ENCODE measurements at regions not wholly inside any gene's neighbourhood (a gene's known extent, or its start where the extent isn't known, plus 50 kb on each side); places are given as distances from the start of the nearest gene placed in this dataset.

DNA sequence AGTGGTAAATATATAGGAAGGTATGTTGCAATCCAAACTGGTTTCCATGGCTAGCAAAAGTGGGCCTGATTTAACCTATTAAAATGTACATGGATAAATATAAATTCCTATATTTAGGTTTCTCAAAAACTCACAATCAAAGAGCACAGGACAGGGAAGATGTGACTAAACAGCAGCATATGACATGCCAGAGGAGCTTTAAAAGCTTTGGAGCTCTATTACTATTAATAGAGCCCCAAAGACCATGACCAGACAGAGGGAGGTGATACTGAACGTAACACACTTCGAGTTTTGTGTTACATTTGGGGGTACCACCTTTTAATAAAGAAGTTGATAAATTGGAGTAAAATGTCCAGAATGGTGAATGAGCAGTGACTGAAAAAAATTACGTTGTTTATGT, 179.5 kb upstream of the SLC14A2 start:
- no peaks in the 10 kb centered on the region for H3K27me3 ChIP-seq (ENCODE audit: control insufficient read depth in 1 of 2, insufficient read depth in 2 of 2, low read length in 2 of 2)
- H3K27ac ChIP-seq (ENCODE audit: low read length), result no peak overlapping the region
- H3K9me3 ChIP-seq (ENCODE audit: control insufficient read depth in 2 of 2, low read length in 2 of 2), result no peaks in the 10 kb centered on the region
- peaks cover 5% of the 10 kb centered on the region for H3K4me1 ChIP-seq (ENCODE audit: control insufficient read depth, insufficient read depth, low read length)
- no peaks in the 10 kb centered on the region for H3K36me3 ChIP-seq (ENCODE audit: control insufficient read depth in 2 of 2, insufficient read depth in 2 of 2, low read length in 2 of 2)
- H3K9ac ChIP-seq (ENCODE audit: low read length in 2 of 2), result no peak overlapping the region
- no peak overlapping the region for H3K4me3 ChIP-seq (ENCODE audit: low read length in 2 of 2)

- Histone ChIP-seq H3K4me1 (ENCODE audit: control insufficient read depth, insufficient read depth, low read length) (peaks cover 5% of the 10 kb centered on the region), H3K9me3 (ENCODE audit: control insufficient read depth in 2 of 2, low read length in 2 of 2) (no peaks in the 10 kb centered on the region), H3K27ac (ENCODE audit: low read length) (no peak overlapping the region), H3K36me3 (ENCODE audit: control insufficient read depth in 2 of 2, insufficient read depth in 2 of 2, low read length in 2 of 2) (no peaks in the 10 kb centered on the region), H3K9ac (ENCODE audit: low read length in 2 of 2) (no peak overlapping the region), H3K27me3 (ENCODE audit: control insufficient read depth in 1 of 2, insufficient read depth in 2 of 2, low read length in 2 of 2) (no peaks in the 10 kb centered on the region), H3K4me3 (ENCODE audit: low read length in 2 of 2) (no peak overlapping the region)
These were observed 177.9 kb upstream of the SLC14A2 start for GRCh38 chr18:45437366-45437765.

DNA sequence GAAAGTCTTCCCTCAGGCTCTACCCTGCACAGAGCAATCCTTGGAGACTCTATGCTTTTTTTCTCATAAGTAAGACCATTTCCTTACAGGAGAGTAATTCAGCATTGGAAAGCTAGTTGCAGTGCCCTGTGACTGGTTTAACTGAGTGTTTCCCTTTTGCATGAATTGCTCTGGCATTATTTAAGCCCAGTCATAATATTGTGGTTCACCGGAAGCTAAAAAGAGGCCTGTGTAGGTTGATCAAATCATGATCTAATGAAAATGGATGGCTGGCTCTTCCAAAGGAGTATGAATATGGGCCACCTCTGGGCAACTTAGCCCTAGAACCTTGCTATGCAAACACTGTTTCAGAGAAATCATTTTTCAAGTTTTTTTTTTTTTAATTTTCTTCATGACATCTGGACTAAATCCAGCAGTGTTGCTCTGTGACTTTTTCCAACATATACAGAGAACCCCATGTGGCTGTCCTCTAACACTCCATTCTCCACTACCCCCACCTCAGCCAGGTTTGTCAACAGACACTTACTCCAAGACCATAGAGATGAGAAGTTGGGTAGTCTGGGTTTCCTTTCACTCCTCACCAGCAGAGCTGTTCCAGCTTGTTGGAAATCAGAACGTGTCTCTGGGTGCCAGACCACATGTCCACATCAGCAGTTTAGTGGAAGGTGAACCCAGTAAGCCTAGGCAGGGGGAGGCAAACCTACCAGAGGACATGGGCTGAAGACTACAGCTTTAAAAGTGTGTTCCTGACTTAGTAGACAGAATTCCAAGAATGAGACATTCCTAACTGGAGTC, 175.2 kb upstream of the SLC14A2 start:
- no peaks in the 10 kb centered on the region for H3K27me3 ChIP-seq (ENCODE audit: control insufficient read depth in 1 of 2, insufficient read depth in 2 of 2, low read length in 2 of 2)

GRCh38 chr18:45441110-45441847, 174.0 kb upstream of the SLC14A2 start:
- no peaks in the 10 kb centered on the region for H3K36me3 ChIP-seq (ENCODE audit: control insufficient read depth in 2 of 2, insufficient read depth in 2 of 2, low read length in 2 of 2)
- peaks cover 5% of the 10 kb centered on the region for H3K4me1 ChIP-seq (ENCODE audit: control insufficient read depth, insufficient read depth, low read length)
- H3K9me3 ChIP-seq (ENCODE audit: control insufficient read depth in 2 of 2, low read length in 2 of 2), result no peaks in the 10 kb centered on the region

More for the DNA sequence above, 175.2 kb upstream of the SLC14A2 start:
- Histone ChIP-seq H3K4me3 (ENCODE audit: low read length in 2 of 2) (no peak overlapping the region), H3K9me3 (ENCODE audit: control insufficient read depth in 2 of 2, low read length in 2 of 2) (no peaks in the 10 kb centered on the region), H3K9ac (ENCODE audit: low read length in 2 of 2) (no peak overlapping the region), H3K27ac (ENCODE audit: low read length) (no peak overlapping the region), H3K4me1 (ENCODE audit: control insufficient read depth, insufficient read depth, low read length) (peaks cover 5% of the 10 kb centered on the region), H3K36me3 (ENCODE audit: control insufficient read depth in 2 of 2, insufficient read depth in 2 of 2, low read length in 2 of 2) (no peaks in the 10 kb centered on the region)

DNA sequence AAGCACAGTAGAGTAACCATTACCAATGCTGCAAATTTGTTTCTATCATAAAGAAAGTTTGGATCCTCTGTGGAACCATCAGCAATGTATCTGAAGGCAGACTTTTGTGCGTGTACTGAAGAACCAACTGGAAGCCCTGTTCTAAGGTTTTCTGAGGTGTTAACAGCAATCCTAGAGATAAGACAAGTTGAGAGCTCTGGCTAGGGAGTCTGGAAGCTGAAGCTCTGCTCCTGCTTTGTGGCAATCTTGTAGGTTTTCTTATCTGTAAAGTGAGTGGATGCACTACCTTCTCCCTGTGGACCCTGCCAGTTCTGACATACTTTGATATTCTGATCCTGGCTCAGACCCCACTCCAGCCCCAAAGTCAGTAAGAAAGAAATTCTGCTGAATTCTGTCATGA, 171.2 kb upstream of the SLC14A2 start:
- Histone ChIP-seq H3K4me3 (ENCODE audit: low read length in 2 of 2) (no peak overlapping the region), H3K9ac (ENCODE audit: low read length in 2 of 2) (no peak overlapping the region), H3K9me3 (ENCODE audit: control insufficient read depth in 2 of 2, low read length in 2 of 2) (no peaks in the 10 kb centered on the region), H3K4me1 (ENCODE audit: control insufficient read depth, insufficient read depth, low read length) (peaks cover 8% of the 10 kb centered on the region), H3K27ac (ENCODE audit: low read length) (no peak overlapping the region), H3K27me3 (ENCODE audit: control insufficient read depth in 1 of 2, insufficient read depth in 2 of 2, low read length in 2 of 2) (no peaks in the 10 kb centered on the region), H3K36me3 (ENCODE audit: control insufficient read depth in 2 of 2, insufficient read depth in 2 of 2, low read length in 2 of 2) (no peaks in the 10 kb centered on the region)

More at GRCh38 chr18:45441110-45441847, 174.0 kb upstream of the SLC14A2 start:
- no peak overlapping the region for H3K4me3 ChIP-seq (ENCODE audit: low read length in 2 of 2)
- no peaks in the 10 kb centered on the region for H3K27me3 ChIP-seq (ENCODE audit: control insufficient read depth in 1 of 2, insufficient read depth in 2 of 2, low read length in 2 of 2)
- H3K9ac ChIP-seq (ENCODE audit: low read length in 2 of 2), result no peak overlapping the region
- no peak overlapping the region for H3K27ac ChIP-seq (ENCODE audit: low read length)

- Histone ChIP-seq H3K9me3 (ENCODE audit: control insufficient read depth in 2 of 2, low read length in 2 of 2) (no peaks in the 10 kb centered on the region), H3K9ac (ENCODE audit: low read length in 2 of 2) (no peak overlapping the region), H3K4me1 (ENCODE audit: control insufficient read depth, insufficient read depth, low read length) (peaks cover 11% of the 10 kb centered on the region), H3K27me3 (ENCODE audit: control insufficient read depth in 1 of 2, insufficient read depth in 2 of 2, low read length in 2 of 2) (no peaks in the 10 kb centered on the region), H3K27ac (ENCODE audit: low read length) (no peak overlapping the region), H3K4me3 (ENCODE audit: low read length in 2 of 2) (no peak overlapping the region), H3K36me3 (ENCODE audit: control insufficient read depth in 2 of 2, insufficient read depth in 2 of 2, low read length in 2 of 2) (no peaks in the 10 kb centered on the region)
These were observed 167.7 kb upstream of the SLC14A2 start for GRCh38 chr18:45447355-45448265.

- Histone ChIP-seq H3K27me3 (ENCODE audit: control insufficient read depth in 1 of 2, insufficient read depth in 2 of 2, low read length in 2 of 2) (no peaks in the 10 kb centered on the region), H3K36me3 (ENCODE audit: control insufficient read depth in 2 of 2, insufficient read depth in 2 of 2, low read length in 2 of 2) (no peaks in the 10 kb centered on the region), H3K9me3 (ENCODE audit: control insufficient read depth in 2 of 2, low read length in 2 of 2) (no peaks in the 10 kb centered on the region), H3K4me1 (ENCODE audit: control insufficient read depth, insufficient read depth, low read length) (peaks cover 11% of the 10 kb centered on the region), H3K27ac (ENCODE audit: low read length) (peak overlapping the region; percentile 53), H3K4me3 (ENCODE audit: low read length in 2 of 2) (no peak overlapping the region), H3K9ac (ENCODE audit: low read length in 2 of 2) (no peak overlapping the region)
These were observed 166.4 kb upstream of the SLC14A2 start for GRCh38 chr18:45448871-45449270.

DNA sequence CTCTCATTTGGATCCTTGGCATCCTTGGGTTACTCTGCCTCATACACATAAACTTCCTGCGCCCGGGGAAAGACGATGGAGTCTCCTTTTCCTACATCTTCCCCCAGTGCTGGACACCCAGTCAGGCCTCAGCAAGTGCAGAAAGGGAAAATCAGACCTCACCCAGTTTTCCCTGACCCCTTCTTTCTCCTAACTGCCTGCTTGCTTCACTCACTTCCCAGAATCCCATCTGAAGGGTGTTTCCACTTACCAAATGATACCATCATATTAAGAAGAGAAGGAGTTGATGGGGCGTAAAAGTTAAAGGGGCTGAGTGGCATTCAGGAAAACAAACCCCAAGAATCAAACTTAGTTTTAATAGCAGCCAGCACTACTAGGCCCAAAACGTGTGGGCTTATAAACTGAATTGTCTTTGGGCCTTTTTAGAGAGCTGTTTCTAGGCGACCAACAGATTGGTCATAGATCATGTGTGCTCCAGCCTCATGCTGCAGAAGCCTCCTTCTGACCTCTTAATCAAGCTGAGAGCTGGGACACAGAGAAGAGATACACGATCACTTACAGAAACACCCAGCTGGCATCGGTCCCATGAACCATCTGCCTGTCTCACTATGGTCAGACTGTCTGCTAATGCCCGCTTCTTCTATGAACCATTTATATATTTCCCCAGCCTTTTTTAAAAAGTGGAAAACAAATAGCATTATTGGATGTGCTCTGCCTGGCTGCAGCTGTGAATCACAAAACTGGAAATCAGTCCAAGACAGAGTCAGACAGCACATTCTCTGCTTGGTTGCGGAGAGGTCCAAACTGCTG, 165.7 kb upstream of the SLC14A2 start:
- Histone ChIP-seq H3K4me1 (ENCODE audit: control insufficient read depth, insufficient read depth, low read length) (peaks cover 11% of the 10 kb centered on the region), H3K9me3 (ENCODE audit: control insufficient read depth in 2 of 2, low read length in 2 of 2) (no peaks in the 10 kb centered on the region), H3K27me3 (ENCODE audit: control insufficient read depth in 1 of 2, insufficient read depth in 2 of 2, low read length in 2 of 2) (no peaks in the 10 kb centered on the region), H3K9ac (ENCODE audit: low read length in 2 of 2) (peak overlapping the region in 1 of 2 donors; percentile 40), H3K27ac (ENCODE audit: low read length) (peak overlapping the region; percentile 53), H3K36me3 (ENCODE audit: control insufficient read depth in 2 of 2, insufficient read depth in 2 of 2, low read length in 2 of 2) (no peaks in the 10 kb centered on the region), H3K4me3 (ENCODE audit: low read length in 2 of 2) (no peak overlapping the region)

DNA sequence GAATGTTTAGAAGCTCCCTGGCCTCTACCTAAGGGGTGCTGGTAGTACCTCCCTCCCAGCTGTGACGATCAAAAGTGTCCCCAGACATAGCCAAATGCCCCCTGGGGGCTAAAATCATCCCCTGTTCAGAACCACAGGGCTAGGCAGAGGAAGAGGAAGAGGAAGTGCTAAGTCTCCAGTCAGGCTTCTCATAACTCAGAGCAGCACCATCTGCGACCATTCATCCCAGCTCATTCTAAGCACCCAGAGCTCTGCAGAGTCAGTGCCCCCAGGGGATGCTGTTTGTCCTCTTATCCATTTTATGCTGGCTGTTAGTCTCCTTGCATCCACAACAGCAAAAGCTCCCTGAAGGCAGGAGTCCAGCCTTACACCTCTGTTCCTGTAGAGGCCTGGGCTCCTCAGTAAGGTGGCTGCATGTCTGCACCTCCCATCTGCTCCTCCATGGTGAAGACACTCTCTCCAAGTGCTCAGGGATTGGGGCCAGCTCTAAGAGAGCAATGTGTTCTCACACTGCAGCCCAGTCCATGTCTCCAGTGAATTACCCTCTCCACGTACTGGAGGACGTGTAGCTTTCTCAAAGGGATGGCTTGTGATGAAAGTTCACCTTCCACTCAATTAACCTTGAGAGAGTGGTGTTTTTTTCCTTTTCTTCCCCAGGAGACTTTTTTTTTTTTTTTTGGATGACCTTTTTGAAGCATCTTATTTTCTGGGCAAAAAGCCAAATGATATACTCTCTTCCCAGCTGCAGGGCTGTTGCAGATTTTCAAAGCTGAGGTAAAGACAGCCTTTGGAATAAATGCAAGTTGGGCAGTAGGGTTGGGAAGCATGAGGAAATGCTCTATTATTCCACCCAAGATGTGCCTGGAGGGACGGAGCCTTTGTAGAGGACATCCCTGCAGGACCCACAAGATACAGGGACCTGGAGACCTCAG, 158.9 kb upstream of the SLC14A2 start:
- no peak overlapping the region for H3K9ac ChIP-seq (ENCODE audit: low read length in 2 of 2)
- H3K27me3 ChIP-seq (ENCODE audit: control insufficient read depth in 1 of 2, insufficient read depth in 2 of 2, low read length in 2 of 2), result no peaks in the 10 kb centered on the region
- no peak overlapping the region for H3K4me3 ChIP-seq (ENCODE audit: low read length in 2 of 2)
- H3K27ac ChIP-seq (ENCODE audit: low read length), result no peak overlapping the region
- H3K36me3 ChIP-seq (ENCODE audit: control insufficient read depth in 2 of 2, insufficient read depth in 2 of 2, low read length in 2 of 2), result no peaks in the 10 kb centered on the region
- no peaks in the 10 kb centered on the region for H3K4me1 ChIP-seq (ENCODE audit: control insufficient read depth, insufficient read depth, low read length)
- no peaks in the 10 kb centered on the region for H3K9me3 ChIP-seq (ENCODE audit: control insufficient read depth in 2 of 2, low read length in 2 of 2)

Data from stomach smooth muscle (tissue), 2 donors.